Upper lobe of right lung (tissue), 1 donor: ENCODE measurements at regions not wholly inside any gene's neighbourhood (a gene's known extent, or its start where the extent isn't known, plus 50 kb on each side); places are given as distances from the start of the nearest gene placed in this dataset.

ENCODE experiments used
- ATAC-seq: fragments of 200-7000 bp; cut with Tn5 transposase; one replicate; pipeline ENCODE4 v1.9.1; 2020; ENCODE audit warnings: mild to moderate bottlenecking, moderate library complexity
- DNase-seq: peaks from one replicate; pipeline ENCODE4 v3.0.0-alpha.2; 2020
- H3K27ac ChIP-seq: fragments of 200-600 bp; one replicate; pipeline ENCODE4 v1.8.0; 2022
- H3K27me3 ChIP-seq: fragments of 200-600 bp; one replicate; pipeline ENCODE4 v1.8.0; 2022; ENCODE audit warnings: mild to moderate bottlenecking
- H3K36me3 ChIP-seq: fragments of 200-600 bp; one replicate; pipeline ENCODE4 v1.8.0; 2022
- H3K4me1 ChIP-seq: fragments of 200-600 bp; one replicate; pipeline ENCODE4 v1.8.0; 2022
- H3K4me3 ChIP-seq: fragments of 200-600 bp; one replicate; pipeline ENCODE4 v1.8.0; 2022; ENCODE audit warnings: mild to moderate bottlenecking
- H3K9me3 ChIP-seq: fragments of 200-600 bp; one replicate; pipeline ENCODE4 v1.8.0; 2022
- CTCF ChIP-seq: fragments of 200-600 bp; IDR thresholded peaks from one replicate; pipeline ENCODE4 v1.8.0; 2022; ENCODE audit warnings: antibody characterized with exemption
- intact Hi-C: fragments of 100-400 bp; cut with DNase I; formaldehyde crosslinking; loops from one replicate; pipeline ENCODE4 v1.11.0; 2022
- donor health status: DM: no; HTN: yes; CAD: no; lungs with severe emphysema.

- no peak for ATAC-seq
- intact Hi-C loops, result no loop called here
These were observed 130.7 kb downstream of the ADAM29 start for GRCh38 chr4:175048906-175049305.

GRCh38 chr4:175051974-175052373, 133.8 kb downstream of the ADAM29 start:
- no peaks in the 10 kb centered on the region for H3K4me1 ChIP-seq
- no peaks in the 10 kb centered on the region for H3K9me3 ChIP-seq
- no peaks in the 10 kb centered on the region for H3K36me3 ChIP-seq
- no peak overlapping the region for H3K4me3 ChIP-seq
- H3K27me3 ChIP-seq, result no peaks in the 10 kb centered on the region
- no peak overlapping the region for H3K27ac ChIP-seq
- intact Hi-C loops, result no loop called here
- ATAC-seq (peak; percentile 48), DNase-seq (no peak)
- TF ChIP-seq CTCF, result no peak

More at GRCh38 chr4:175048906-175049305, 130.7 kb downstream of the ADAM29 start:
- Histone ChIP-seq H3K4me1 (no peaks in the 10 kb centered on the region), H3K9me3 (no peaks in the 10 kb centered on the region), H3K4me3 (no peak overlapping the region), H3K27ac (no peak overlapping the region), H3K36me3 (no peaks in the 10 kb centered on the region), H3K27me3 (no peaks in the 10 kb centered on the region)
- DNase-seq, result no peak
- TF ChIP-seq CTCF, result no peak

GRCh38 chr4:175054980-175055379, 136.8 kb downstream of the ADAM29 start:
- Histone ChIP-seq H3K27ac (no peak overlapping the region), H3K36me3 (no peaks in the 10 kb centered on the region), H3K9me3 (no peaks in the 10 kb centered on the region), H3K4me3 (no peak overlapping the region), H3K4me1 (no peaks in the 10 kb centered on the region), H3K27me3 (no peaks in the 10 kb centered on the region)
- DNase-seq (no peak), ATAC-seq (no peak)
- intact Hi-C loops, result no loop called here
- TF ChIP-seq CTCF, result no peak

GRCh38 chr4:175062183-175062592, 144.0 kb downstream of the ADAM29 start:
- no peak for TF ChIP-seq CTCF
- intact Hi-C loops, result no loop called here
- Histone ChIP-seq H3K9me3 (no peaks in the 10 kb centered on the region), H3K27ac (no peak overlapping the region), H3K27me3 (no peaks in the 10 kb centered on the region), H3K4me1 (no peaks in the 10 kb centered on the region), H3K36me3 (no peaks in the 10 kb centered on the region), H3K4me3 (no peak overlapping the region)
- DNase-seq, result peak; percentile 45
- ATAC-seq, result peak; percentile 39

GRCh38 chr4:175065228-175065627, 147.1 kb downstream of the ADAM29 start:
- H3K27ac ChIP-seq, result no peak overlapping the region
- H3K9me3 ChIP-seq, result no peaks in the 10 kb centered on the region
- H3K4me3 ChIP-seq, result no peak overlapping the region
- no peaks in the 10 kb centered on the region for H3K4me1 ChIP-seq
- no peaks in the 10 kb centered on the region for H3K27me3 ChIP-seq
- DNase-seq (no peak), ATAC-seq (no peak)
- no peak for TF ChIP-seq CTCF
- intact Hi-C loops, result no loop called here
- H3K36me3 ChIP-seq, result no peaks in the 10 kb centered on the region

- no peak for TF ChIP-seq CTCF
- Histone ChIP-seq H3K4me3 (no peak overlapping the region), H3K9me3 (no peaks in the 10 kb centered on the region), H3K27me3 (no peaks in the 10 kb centered on the region), H3K27ac (no peak overlapping the region), H3K36me3 (no peaks in the 10 kb centered on the region), H3K4me1 (no peaks in the 10 kb centered on the region)
- intact Hi-C loops, result no loop called here
- ATAC-seq (no peak), DNase-seq (no peak)
These were observed 148.9 kb downstream of the ADAM29 start for GRCh38 chr4:175066923-175067627.
